ENCODE measurements at regions not wholly inside any gene's neighbourhood (a gene's known extent, or its start where the extent isn't known, plus 50 kb on each side); places are given as distances from the start of the nearest gene placed in this dataset.

GRCh38 chr3:177249203-177249602, 51.9 kb upstream of the TBL1XR1 start:
- TF ChIP-seq CTCF (IDR thresholded peaks at IDR 0.05) (no peak), IRF2 (CRISPR knock-in tag; IDR thresholded peaks at IDR 0.05; ENCODE audit: borderline replicate concordance, low read depth) (no peak), NR2C2 (CRISPR knock-in tag; IDR thresholded peaks at IDR 0.05) (no peak), SP1 (CRISPR knock-in tag; conservative IDR thresholded peaks at IDR 0.05) (no peak), JUN (CRISPR knock-in tag; IDR thresholded peaks at IDR 0.05) (no peak), ATF1 (CRISPR knock-in tag; IDR thresholded peaks at IDR 0.05) (no peak), ZNF219 (CRISPR knock-in tag; IDR thresholded peaks at IDR 0.05; ENCODE audit: borderline replicate concordance) (no peak), E2F5 (CRISPR knock-in tag; IDR thresholded peaks at IDR 0.05) (no peak), USF2 (CRISPR knock-in tag; IDR thresholded peaks at IDR 0.05) (no peak), CREB1 (CRISPR knock-in tag; IDR thresholded peaks at IDR 0.05) (no peak)
